MCF 10A (cell line): ENCODE measurements at regions not wholly inside any gene's neighbourhood (a gene's known extent, or its start where the extent isn't known, plus 50 kb on each side); places are given as distances from the start of the nearest gene placed in this dataset.

ENCODE experiments used
- BruUV-seq: library from RNA; stranded (reverse); fragments of 400-500 nt; replicated peaks from 2 replicates; lab custom pipeline; 2021; lab: Mats Ljungman, UMichigan
- CTCF ChIA-PET: fragments of 300-600 bp; sonication (Branson Sonifier 250); formaldehyde crosslinking; extraction: SDS; loops from one replicate; lab custom pipeline; 2021; ENCODE audit warnings: antibody characterized with exemption, inconsistent platforms; lab: Yijun Ruan, JAX
- POLR2A ChIA-PET: fragments of 300-600, 350-650 bp; sonication (Branson Sonifier 250); formaldehyde crosslinking; extraction: SDS; loops from one replicate; lab custom pipeline; 2020; ENCODE audit warnings: antibody characterized with exemption, inconsistent platforms; lab: Yijun Ruan, JAX
- DNase-seq: peaks from one replicate; pipeline ENCODE4 v3.0.0-alpha.2; 2018; ENCODE audit not compliant: unreplicated experiment
- H3K27ac Mint-ChIP-seq: one replicate; pipeline ENCODE4 v1.8.0; 2022; ENCODE audit warnings: mild to moderate bottlenecking, low read depth, mixed read lengths; ENCODE audit not compliant: unreplicated experiment
- H3K27me3 Mint-ChIP-seq: one replicate; pipeline ENCODE4 v1.8.0; 2022; ENCODE audit warnings: mixed read lengths; ENCODE audit not compliant: insufficient read depth, unreplicated experiment
- H3K36me3 Mint-ChIP-seq: one replicate; pipeline ENCODE4 v1.8.0; 2022; ENCODE audit warnings: mild to moderate bottlenecking, moderate library complexity, mixed read lengths; ENCODE audit not compliant: insufficient read depth, unreplicated experiment
- H3K4me1 Mint-ChIP-seq: one replicate; pipeline ENCODE4 v1.8.0; 2022; ENCODE audit warnings: mixed read lengths; ENCODE audit not compliant: insufficient read depth, unreplicated experiment
- H3K4me3 Mint-ChIP-seq: one replicate; pipeline ENCODE4 v1.8.0; 2022; ENCODE audit warnings: mild to moderate bottlenecking, moderate library complexity, mixed read lengths; ENCODE audit not compliant: unreplicated experiment
- H3K9me3 Mint-ChIP-seq: one replicate; pipeline ENCODE4 v1.8.0; 2022; ENCODE audit warnings: mixed read lengths; ENCODE audit not compliant: unreplicated experiment
- intact Hi-C: fragments of 100-400 bp; cut with micrococcal nuclease; formaldehyde crosslinking; loops from 2 replicates; pipeline ENCODE4 v1.14.1; 2022
- TF ChIP-seq, protein P1 (sequence below): fragments of 200-600 bp; IDR thresholded peaks from one replicate; pipeline ENCODE4 v1.8.0; 2022; ENCODE audit warnings: antibody characterized with exemption, mild to moderate bottlenecking; ENCODE audit not compliant: unreplicated experiment

DNA sequence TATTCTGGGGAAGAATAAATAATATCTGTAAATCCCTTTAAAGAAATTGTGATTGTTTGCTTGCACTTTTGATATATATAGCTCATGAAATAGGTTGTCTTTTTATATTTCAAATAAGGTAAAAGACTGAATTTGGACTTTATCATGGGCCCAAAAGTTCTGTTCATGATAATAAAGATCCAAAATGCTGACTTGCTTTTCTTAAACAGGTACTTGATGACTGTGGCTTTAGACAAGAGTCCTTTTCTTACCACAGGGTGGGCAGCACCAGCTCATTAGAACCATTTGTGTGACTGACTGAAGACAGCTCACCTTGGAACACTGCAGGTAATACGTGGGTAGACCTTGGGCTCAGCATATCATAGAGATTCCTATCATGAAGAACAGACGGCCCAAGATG, 432.6 kb downstream of the ETNK1 start:
- intact Hi-C loops: no loop called here
- BruUV-seq: no TSS peak
- POLR2A ChIA-PET: interaction anchor here (1.0 kb wide), 1 partner anchor 26 kb away, joined by 3 read pairs; no protein-coding TSS in a partner anchor

DNA sequence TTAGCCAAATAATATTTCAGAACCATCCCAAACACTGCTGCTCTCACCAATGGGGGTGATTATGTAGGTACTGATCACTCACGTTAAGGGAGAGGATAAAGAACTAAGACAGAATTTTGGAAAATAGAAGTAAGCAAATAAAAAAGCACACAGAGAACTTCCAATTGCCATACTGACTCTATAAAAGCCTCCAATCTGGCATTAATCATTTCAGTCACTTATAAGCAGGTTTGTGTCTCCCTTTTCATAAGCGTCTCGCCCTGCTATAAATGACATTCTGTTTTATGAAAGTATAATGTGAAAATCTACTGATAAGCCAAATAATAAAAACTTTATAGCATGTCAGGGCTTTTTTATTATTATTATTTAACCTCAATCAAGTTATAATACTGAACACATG, 435.2 kb downstream of the ETNK1 start:
- no peak overlapping the region for H3K4me3 Mint-ChIP-seq
- DNase-seq: no peak
- intact Hi-C loops: no loop called here
- no TSS peak for BruUV-seq
- TF ChIP-seq, protein P1, sequence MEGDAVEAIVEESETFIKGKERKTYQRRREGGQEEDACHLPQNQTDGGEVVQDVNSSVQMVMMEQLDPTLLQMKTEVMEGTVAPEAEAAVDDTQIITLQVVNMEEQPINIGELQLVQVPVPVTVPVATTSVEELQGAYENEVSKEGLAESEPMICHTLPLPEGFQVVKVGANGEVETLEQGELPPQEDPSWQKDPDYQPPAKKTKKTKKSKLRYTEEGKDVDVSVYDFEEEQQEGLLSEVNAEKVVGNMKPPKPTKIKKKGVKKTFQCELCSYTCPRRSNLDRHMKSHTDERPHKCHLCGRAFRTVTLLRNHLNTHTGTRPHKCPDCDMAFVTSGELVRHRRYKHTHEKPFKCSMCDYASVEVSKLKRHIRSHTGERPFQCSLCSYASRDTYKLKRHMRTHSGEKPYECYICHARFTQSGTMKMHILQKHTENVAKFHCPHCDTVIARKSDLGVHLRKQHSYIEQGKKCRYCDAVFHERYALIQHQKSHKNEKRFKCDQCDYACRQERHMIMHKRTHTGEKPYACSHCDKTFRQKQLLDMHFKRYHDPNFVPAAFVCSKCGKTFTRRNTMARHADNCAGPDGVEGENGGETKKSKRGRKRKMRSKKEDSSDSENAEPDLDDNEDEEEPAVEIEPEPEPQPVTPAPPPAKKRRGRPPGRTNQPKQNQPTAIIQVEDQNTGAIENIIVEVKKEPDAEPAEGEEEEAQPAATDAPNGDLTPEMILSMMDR: no peak
- ChIA-PET POLR2A (interaction anchor here (0.8 kb wide), 1 partner anchor 206 kb away, joined by 3 read pairs; no protein-coding TSS in a partner anchor), CTCF (interaction anchor here (0.6 kb wide), 1 partner anchor 28 kb away, joined by 3 read pairs; no protein-coding TSS in a partner anchor)
- no peaks in the 10 kb centered on the region for H3K36me3 Mint-ChIP-seq
- no peaks in the 10 kb centered on the region for H3K4me1 Mint-ChIP-seq
- H3K9me3 Mint-ChIP-seq: no peaks in the 10 kb centered on the region
- H3K27me3 Mint-ChIP-seq: no peaks in the 10 kb centered on the region
- no peak overlapping the region for H3K27ac Mint-ChIP-seq

More for the DNA sequence above, 432.6 kb downstream of the ETNK1 start:
- CTCF ChIA-PET: interaction anchor here (0.6 kb wide), 2 partner anchors 24 to 153 kb away, joined by 3 read pairs; no protein-coding TSS in a partner anchor
- no peaks in the 10 kb centered on the region for H3K4me1 Mint-ChIP-seq
- no peak for DNase-seq
- TF ChIP-seq, protein P1: no peak
- H3K4me3 Mint-ChIP-seq: no peak overlapping the region
- H3K27me3 Mint-ChIP-seq: no peaks in the 10 kb centered on the region
- no peaks in the 10 kb centered on the region for H3K9me3 Mint-ChIP-seq
- no peak overlapping the region for H3K27ac Mint-ChIP-seq
- no peaks in the 10 kb centered on the region for H3K36me3 Mint-ChIP-seq

DNA sequence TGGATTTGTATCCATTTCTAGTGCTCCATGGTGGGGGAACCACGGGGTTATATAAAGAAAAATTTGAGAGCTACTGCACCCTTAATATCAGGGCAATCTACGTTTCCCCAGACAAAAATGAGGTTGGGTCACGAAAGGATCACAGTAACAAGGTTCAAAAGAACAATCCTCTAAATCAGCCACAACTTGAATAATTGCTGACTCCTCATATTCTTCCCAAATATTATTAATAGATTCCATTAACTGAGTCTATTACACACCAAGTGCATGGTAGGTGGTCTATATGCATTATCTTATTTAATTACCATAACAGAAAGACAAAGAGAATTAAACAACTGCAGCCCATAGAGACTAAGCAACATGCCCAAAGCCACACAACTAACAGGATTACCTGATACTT, 438.2 kb downstream of the ETNK1 start:
- intact Hi-C loops: no loop called here
- Mint-ChIP-seq H3K27ac (no peak overlapping the region), H3K9me3 (no peaks in the 10 kb centered on the region), H3K4me1 (peaks cover 6% of the 10 kb centered on the region), H3K36me3 (no peaks in the 10 kb centered on the region), H3K4me3 (no peak overlapping the region), H3K27me3 (no peaks in the 10 kb centered on the region)
- no peak for DNase-seq
- BruUV-seq: no TSS peak
- CTCF ChIA-PET: interaction anchor here (3.2 kb wide), 1 partner anchor 8 kb away, joined by 14 read pairs; no protein-coding TSS in a partner anchor
- TF ChIP-seq, protein P1: no peak
- POLR2A ChIA-PET: no interaction called here

DNA sequence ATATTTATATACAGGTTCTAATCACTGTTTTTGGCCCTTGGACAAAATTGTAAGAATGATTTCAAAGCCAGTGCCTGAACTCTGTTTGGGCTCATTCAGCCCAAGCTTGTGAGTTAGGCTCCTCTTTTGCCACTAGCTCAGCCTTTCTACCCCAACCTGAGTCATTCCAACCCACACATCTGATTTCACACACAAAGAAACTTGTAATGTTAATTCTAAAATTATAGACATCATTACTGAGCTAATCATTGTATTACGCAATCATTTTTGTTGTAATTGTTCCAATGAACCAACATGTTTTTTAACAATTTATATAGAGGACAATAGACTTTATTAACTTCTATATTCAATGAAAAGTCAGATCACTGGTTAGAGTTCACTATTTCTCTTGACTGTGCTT, 441.1 kb downstream of the ETNK1 start:
- POLR2A ChIA-PET: interaction anchor here (0.6 to 1.0 kb wide), 2 partner anchors 15 to 18 kb away, joined by 3 read pairs; no protein-coding TSS in a partner anchor
- TF ChIP-seq, protein P1: no peak
- no peaks in the 10 kb centered on the region for H3K9me3 Mint-ChIP-seq
- peaks cover 6% of the 10 kb centered on the region for H3K4me1 Mint-ChIP-seq
- no peaks in the 10 kb centered on the region for H3K36me3 Mint-ChIP-seq
- H3K27ac Mint-ChIP-seq: no peak overlapping the region
- H3K4me3 Mint-ChIP-seq: no peak overlapping the region
- H3K27me3 Mint-ChIP-seq: no peaks in the 10 kb centered on the region
- DNase-seq: peak; percentile 38
- BruUV-seq: no TSS peak
- CTCF ChIA-PET: interaction anchor here (0.6 to 3.2 kb wide), 3 partner anchors 11 to 76 kb away, joined by 3 to 14 read pairs (median 3); no protein-coding TSS in a partner anchor
- intact Hi-C loops: no loop called here
